ENCODE measurements at regions not wholly inside any gene's neighbourhood (a gene's known extent, or its start where the extent isn't known, plus 50 kb on each side); places are given as distances from the start of the nearest gene placed in this dataset.
"Not testable (repeated sequence)": the region's sequence is repeated elsewhere in the genome, so short reads cannot be mapped to it uniquely, and the experiment has no call there.

DNA sequence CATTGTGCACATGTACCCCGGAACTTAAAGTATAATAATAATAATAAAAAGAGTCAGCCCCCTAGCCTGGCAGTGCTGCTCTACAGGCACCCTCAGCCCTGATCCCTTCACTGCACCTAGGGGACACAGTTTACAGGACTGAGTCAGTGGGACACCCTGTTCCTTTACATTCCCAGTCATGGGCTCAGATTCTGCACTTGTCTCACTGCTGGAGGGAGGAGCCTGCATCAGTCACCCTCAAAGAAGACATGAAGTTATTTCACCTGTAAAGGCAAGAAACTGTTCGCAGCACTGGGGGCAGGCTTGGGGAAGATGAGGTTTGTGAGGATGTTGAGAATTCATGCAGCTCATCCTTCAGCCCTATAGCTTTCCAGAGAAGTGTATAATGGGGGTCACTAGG, 50.7 kb upstream of the VPREB1 start:
- DNase-seq (ENCODE audit: missing footprints) (no peak), ATAC-seq (no peak)
- intact Hi-C loops (cut with DNase I), result no loop called here

DNA sequence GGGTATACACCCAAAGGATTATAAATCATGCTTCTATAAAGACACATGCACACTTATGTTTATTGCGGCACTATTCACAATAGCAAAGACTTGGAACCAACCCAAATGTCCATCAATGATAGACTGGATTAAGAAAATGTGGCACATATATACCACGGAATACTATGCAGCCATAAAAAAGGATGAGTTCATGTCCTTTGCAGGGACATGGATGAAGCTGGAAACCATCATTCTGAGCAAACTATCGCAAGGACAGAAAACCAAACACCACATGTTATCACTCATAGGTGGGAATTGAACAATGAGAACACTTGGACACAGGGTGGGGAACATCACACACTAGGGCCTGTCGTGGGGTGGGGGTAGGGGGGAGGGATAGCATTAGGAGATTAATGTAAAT, 51.1 kb upstream of the VPREB1 start:
- DNase-seq (ENCODE audit: missing footprints); intact Hi-C loops (cut with DNase I); ATAC-seq: not testable (repeated sequence)

DNA sequence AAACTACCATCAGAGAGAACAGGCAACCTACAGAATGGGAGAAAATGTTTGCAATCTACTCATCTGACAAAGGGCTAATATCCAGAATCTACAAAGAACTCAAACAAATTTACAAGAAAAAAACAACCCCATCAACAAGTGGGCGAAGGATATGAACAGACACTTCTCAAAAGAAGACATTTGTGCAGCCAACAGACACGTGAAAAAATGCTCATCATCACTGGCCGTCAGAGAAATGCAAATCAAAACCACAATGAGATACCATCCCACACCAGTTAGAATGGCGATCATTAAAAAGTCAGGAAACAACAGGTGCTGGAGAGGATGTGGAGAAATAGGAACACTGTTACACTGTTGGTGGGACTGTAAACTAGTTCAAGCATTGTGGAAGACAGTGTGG, 51.6 kb upstream of the VPREB1 start:
- DNase-seq (ENCODE audit: missing footprints); ATAC-seq; intact Hi-C loops (cut with DNase I): not testable (repeated sequence)

DNA sequence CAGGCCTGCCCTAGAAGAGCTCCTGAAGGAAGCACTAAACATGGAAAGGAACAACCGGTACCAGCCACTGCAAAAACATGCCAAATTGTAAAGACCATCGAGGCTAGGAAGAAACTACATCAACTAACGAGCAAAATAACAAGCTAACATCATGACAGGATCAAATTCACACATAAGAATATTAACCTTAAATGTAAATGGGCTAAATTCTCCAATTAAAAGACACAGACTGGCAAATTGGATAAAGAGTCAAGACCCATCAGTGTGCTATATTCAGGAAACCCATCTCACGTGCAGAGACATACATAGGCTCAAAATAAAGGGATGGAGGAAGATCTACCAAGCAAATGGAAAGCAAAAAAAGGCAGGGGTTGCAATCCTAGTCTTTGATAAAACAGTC, 54.8 kb upstream of the VPREB1 start:
- ATAC-seq, result not testable (repeated sequence)

DNA sequence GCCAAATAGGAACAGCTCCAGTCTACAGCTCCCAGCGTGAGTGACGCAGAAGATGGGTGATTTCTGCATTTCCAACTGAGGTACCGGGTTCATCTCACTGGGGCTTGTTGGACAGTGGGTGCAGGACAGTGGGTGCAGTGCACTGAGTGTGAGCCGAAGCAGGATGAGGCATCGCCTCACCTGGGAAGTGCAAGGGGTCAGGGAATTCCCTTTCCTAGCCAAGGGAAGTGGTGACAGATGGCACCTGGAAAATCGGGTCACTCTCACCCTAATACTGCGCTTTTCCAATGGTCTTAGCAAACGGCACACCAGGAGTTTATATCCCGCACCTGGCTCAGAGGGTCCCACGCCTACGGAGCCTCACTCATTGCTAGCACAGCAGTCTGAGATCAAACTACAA, 56.7 kb upstream of the VPREB1 start:
- intact Hi-C loops (cut with DNase I); ATAC-seq; DNase-seq (ENCODE audit: missing footprints): not testable (repeated sequence)

More for the DNA sequence above, 54.8 kb upstream of the VPREB1 start:
- DNase-seq (ENCODE audit: missing footprints); intact Hi-C loops (cut with DNase I): not testable (repeated sequence)

DNA sequence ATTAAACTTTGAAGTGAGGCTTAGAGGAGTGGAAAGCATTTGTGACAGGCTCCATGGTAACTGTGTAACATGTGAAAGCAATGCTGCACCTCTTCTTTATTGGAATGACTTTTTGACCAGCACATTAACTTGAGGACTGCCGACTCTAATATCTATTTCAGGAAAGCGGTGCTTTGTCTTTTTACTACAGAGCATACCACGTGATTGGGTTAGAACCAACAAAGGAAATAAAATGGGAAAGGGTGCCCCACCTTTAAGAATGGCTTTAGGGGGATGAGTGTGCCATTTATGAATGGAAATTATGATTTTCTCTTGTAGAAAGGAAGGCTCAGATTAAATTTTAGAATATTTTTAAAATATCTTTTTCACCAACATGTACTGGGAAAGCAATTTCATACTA, 57.3 kb upstream of the VPREB1 start:
- ATAC-seq (no peak), DNase-seq (ENCODE audit: missing footprints) (no peak)
- intact Hi-C loops (cut with DNase I), result no loop called here

DNA sequence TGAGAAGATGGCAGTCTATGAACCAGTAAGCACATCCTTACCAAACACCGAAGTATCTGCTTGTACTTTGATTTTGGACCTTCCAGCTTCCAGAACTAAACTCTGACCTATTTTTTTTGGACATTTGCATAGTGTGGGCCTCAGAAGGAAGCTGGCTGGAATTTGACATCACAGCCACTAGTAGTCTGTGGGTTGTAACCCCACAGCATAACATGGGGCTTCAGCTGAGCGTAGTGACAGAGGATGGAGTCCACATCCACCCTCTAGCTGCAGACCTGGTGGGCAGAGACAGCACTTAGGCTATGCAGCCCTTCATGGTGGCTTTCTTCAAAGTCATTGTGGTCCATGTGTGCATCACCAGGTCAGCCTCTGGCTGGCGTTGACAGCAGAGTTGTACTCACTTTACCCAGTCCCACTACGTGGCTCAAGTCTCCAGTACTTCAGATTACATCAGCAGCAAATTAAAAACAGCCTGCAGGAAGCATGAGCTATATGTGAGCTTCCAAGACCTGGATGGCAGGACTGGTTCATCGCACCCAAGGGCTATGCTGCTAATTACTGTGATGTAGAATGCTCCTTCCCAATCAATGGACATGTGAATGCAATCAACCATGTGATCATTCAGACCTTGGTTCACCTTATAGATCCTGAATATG, 58.6 kb upstream of the VPREB1 start:
- intact Hi-C loops (cut with DNase I), result no loop called here
- DNase-seq (ENCODE audit: missing footprints) (no peak), ATAC-seq (no peak)

DNA sequence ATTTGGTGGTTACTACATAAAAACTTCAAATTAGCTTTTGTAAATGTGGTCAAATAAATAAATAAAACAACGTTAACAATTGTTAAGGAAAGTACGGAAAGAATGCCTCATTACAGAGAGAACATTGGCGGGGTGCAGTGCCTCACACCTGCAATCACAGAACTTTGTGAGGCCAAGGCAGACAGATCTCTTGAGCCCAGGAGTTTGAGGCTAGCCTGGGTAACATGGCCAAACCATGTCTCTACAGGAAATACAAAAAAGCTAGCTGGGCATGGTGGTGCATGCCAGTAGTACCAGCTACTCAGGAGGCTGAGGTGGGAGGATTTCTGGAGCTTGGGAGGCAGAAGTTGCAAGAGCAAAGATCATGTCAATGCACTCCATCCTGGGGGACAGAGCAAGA, 59.4 kb upstream of the VPREB1 start:
- ATAC-seq (no peak), DNase-seq (ENCODE audit: missing footprints) (no peak)
- intact Hi-C loops (cut with DNase I), result no loop called here

DNA sequence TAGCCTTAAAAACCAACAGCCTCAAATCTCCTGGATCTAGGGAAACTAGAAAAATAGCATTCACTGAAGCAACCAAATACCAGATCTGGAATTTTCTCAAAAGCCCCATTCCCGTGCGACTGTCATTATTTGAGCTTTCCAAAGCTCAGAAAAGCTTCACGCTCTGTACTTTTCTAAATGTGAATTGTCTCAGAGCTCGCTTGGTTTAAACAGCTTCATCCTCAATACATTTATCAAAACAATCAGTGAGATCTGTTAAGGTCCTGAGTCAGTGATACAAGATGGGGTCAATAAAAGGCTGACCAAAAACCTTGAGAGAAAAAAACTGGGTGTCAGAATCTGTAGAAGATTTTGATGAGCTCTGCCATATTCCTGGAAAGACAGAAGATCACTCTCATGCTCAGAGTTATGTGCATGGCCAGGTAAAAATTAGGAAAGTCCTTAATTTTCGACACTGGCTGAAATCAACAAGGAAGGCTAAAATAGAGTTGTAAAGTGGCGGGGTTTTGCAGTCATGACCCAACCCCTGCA, 60.2 kb upstream of the VPREB1 start:
- DNase-seq (ENCODE audit: missing footprints) (no peak), ATAC-seq (no peak)
- intact Hi-C loops (cut with DNase I), result no loop called here

DNA sequence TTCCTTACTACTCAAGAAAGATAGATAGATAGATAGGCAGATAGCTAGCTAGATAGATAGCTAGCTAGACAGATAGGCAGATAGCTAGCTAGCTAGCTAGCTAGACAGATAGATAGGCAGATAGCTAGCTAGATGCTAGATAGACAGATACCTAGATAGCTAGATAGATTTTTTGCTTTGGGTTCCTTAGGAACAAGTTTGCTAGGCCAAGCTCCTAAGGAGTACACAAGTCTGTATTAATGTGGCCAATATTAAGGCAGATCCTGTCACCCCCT, 61.7 kb upstream of the VPREB1 start:
- no peak for ATAC-seq

DNA sequence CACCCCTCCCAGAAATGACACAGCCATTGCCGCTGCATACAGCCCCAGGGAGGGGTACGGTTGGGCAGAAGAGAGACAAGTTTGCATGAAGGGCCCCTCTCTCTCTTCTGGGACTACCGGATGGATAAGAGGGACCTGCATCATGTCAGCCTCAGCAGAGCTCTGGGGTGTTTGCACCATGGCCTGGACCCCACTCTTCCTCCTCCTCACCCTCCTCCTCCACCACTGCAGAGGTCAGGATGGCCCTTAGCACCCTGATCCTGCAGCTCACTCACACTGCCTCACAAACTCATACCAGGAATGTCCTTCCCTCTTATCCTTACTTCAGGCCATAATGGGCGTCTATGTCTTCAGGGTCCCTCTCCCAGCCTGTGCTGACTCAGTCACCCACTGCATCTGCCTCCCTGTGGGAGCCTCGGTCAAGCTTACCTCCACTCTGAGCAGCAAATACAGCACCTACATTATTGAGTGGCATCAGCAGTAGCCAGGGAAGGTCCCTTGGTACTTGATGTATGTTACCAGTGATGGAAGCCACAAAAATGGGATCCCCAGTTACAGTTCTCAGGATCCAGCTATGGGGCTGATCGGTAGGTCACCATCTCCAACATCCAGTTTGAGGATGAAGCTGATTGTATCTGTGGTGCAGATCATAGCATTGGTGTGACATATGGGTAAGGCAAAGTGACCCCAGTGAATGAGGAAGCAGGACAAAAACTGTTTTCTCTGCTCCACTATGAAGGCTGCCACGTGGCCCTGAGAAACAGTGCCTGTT, 62.2 kb upstream of the VPREB1 start:
- intact Hi-C loops (cut with DNase I), result no loop called here
- no peak for DNase-seq (ENCODE audit: missing footprints)
- no peak for ATAC-seq

More for the DNA sequence above, 61.7 kb upstream of the VPREB1 start:
- DNase-seq (ENCODE audit: missing footprints), result no peak
- intact Hi-C loops (cut with DNase I), result no loop called here

DNA sequence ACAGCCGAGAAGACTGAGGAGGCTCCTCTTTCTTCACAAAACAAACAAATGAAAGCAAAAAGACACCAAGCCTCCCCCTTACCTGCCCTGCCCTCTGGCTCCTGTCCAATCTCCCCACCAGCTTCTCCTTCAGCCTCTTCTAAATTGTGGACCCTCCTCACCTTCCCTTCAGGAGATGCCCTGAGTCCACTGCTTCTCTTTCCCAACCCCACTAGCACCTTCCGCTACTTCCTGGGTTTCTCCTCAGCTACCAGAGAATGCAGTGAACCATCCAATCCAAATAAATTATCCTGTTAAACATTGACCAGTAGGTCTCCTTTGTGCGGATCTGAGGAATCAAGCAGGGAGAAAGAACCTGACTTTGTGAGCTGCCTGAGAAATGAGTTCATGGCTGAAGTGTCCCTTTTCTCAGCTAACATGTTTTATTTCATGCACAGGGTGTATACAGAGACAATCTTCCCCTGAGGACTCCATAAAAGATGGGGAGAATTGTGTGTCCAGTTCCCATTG, 63.2 kb upstream of the VPREB1 start:
- DNase-seq (ENCODE audit: missing footprints) (no peak), ATAC-seq (no peak)
- intact Hi-C loops (cut with DNase I), result no loop called here

DNA sequence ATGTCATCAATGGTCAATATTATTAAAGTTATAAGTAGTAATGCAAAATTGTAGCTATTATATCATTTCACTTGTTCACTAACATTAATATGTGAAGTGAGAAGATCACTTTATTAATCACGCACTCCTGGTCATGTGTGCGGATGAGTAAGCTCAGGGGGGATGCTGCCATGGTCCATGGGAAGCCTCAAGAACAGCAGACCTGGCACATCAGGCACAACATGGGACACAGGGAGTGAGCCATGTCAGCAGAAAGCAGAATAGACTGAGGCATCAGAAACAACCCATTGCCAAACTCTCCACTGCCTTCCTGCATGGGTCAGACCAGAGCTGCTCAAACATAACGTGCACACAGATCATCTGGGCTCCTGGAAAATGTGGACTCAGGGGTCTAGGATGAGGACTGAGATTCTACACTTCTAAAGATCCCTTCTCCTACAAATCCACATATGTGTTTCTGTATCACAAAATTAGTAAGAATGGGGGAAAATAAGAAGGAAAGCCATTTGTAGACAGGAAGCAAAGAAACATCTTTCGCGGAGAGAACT, 63.8 kb upstream of the VPREB1 start:
- intact Hi-C loops (cut with DNase I), result no loop called here

DNA sequence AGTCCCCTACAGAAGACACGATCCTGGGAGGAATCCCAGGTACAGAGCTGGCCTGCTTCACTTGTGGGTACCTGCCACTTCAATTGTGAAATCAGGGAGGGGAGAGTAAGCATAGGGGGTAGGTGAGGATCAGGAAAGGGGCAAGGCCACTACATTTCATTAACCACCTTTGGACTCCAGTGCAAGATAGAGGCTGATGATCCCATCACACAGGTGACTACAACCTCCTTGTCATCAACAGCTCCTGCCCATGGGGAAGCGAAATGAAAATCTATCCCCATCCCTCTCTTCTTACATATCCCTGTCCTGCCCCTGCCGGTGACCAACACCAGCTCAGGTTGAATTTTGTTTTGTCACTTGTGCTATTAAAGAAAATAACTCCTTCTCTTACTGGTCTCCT, 64.7 kb upstream of the VPREB1 start:
- ATAC-seq (no peak), DNase-seq (ENCODE audit: missing footprints) (no peak)
- intact Hi-C loops (cut with DNase I), result no loop called here

More for the DNA sequence above, 63.8 kb upstream of the VPREB1 start:
- DNase-seq (ENCODE audit: missing footprints), result no peak
- no peak for ATAC-seq

DNA sequence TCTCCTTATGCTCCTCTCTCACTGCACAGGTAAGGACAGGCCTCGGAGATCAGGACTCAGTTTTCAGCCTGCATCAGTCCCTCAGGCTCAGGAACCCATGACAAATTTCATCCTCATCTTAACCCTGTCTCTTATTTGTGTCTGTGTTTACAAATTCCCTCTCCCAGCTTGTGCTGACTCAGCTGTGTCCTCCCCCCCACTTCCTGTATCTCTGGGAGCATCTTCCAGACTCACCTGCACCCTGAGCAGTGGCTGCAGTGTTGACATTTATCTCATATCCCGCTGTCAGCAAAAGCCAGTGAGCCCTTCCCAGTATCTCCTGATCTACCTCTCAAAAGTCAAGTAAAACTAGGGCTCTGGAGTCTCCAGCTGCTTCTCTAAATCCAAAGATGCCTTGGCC, 65.6 kb upstream of the VPREB1 start:
- no peak for DNase-seq (ENCODE audit: missing footprints)
- ATAC-seq, result no peak
- intact Hi-C loops (cut with DNase I), result no loop called here

DNA sequence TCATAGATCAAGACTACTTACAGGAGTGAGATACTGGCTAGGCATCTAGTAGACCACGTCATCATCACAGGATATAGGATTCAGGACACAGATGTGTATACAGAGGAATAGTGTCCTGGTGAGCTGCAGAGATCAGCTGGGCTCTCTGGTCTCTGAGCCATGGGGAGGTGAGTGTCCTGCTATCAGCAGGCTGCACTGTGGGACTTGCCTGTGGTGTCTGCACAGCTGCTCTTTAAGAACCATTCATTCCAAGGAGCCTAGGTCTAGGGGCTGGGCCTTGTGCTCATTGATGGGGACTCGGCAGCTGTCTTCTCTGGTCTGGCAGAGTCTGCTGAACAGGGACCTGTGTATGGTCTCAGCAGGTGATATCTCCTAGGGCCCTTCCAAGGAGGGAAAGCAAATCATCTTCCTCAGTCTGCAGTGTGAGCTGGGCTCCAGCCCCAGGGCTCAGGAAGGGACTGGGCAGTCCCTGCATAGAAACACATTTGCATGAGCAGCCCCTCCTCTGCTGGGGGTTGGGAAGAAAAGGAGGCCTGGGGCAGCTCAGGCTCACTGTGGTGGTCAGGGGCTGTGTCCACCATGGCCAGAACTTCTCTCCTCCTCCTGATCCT, 66.1 kb upstream of the VPREB1 start:
- intact Hi-C loops (cut with DNase I), result no loop called here
- no peak for ATAC-seq

DNA sequence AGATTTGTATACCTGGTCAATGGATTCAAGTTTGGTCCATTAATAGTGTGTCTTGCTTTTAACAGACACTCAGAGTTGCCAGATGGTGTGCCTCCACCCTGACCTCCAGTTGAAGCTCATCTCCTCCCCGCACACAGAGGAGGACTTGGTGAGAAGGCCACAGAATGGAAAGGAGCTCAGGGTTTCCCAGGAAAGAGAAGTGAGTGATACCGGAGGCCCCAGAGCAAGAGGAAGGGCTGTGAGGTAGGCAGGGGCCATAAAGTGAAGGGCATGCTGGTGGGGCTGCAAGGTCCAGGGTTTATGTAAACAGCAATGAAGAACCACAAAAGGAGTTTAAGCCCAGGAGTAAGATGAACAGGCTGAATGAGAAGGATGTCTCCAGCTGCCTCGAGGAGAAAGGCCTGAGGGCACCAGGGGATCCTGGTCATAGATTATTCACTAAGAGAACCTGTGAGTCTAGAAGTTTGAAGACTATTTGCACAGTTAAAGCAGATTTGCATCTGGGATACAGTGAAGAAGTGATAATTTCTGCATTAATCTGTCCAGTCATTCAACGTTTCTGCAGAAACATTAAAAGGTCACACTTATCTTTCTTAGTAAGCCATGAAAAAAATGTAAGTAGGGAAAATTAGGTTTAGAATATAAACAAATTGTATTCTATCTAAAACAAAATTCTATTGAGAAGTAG, 67.5 kb upstream of the VPREB1 start:
- intact Hi-C loops (cut with DNase I), result no loop called here
- DNase-seq (ENCODE audit: missing footprints) (no peak), ATAC-seq (no peak)

More for the DNA sequence above, 66.1 kb upstream of the VPREB1 start:
- no peak for DNase-seq (ENCODE audit: missing footprints)

DNA sequence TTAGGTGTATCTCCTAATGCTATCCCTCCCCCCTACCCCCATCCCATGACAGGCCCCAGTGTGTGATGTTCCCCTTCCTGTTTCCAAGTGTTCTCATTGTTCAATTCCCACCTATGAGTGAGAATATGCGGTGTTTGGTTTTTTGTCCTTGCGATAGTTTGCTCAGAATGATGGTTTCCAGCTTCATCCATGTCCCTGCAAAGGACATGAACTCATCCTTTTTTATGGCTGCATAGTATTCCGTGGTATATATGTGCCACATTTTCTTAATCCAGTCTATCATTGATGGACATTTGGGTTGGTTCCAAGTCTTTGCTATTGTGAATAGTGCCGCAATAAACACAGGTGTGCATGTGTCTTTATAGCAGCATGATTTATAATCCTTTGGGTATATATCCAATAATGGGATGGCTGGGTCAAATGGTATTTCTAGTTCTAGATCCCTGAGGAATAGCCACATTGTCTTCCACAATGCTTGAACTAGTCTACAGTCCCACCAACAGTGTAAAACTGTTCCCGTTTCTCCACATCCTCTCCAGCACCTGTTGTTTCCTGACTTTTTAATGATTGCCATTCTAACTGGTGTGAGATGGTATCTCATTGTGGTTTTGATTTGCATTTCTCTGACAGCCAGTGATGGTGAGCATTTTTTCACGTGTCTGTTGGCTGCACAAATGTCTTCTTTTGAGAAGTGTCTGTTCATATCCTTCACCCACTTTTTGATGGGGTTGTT, 71.5 kb upstream of the VPREB1 start:
- ATAC-seq; intact Hi-C loops (cut with DNase I): not testable (repeated sequence)

More for the DNA sequence above, 71.5 kb upstream of the VPREB1 start:
- DNase-seq (ENCODE audit: missing footprints), result not testable (repeated sequence)
